MG63 (cell line): ENCODE measurements at regions not wholly inside any gene's neighbourhood (a gene's known extent, or its start where the extent isn't known, plus 50 kb on each side); places are given as distances from the start of the nearest gene placed in this dataset.

Source experiments
- DNase-seq: peaks from one replicate; pipeline ENCODE4 v3.0.0-alpha.2; 2020
- H3K27me3 ChIP-seq: fragments of 250-450 bp; sonication (Bioruptor Pico); 2 replicates; pipeline ENCODE4 v1.5.1; 2020; ENCODE audit warnings: mild to moderate bottlenecking, moderate library complexity
- H3K36me3 ChIP-seq: fragments of 250-450 bp; sonication (Bioruptor Pico); 2 replicates; pipeline ENCODE4 v1.5.1; 2020; ENCODE audit warnings: mild to moderate bottlenecking, moderate library complexity
- H3K4me3 ChIP-seq: fragments of 250-450 bp; sonication (Bioruptor Pico); 2 replicates; pipeline ENCODE4 v1.5.1; 2020; ENCODE audit warnings: mild to moderate bottlenecking, moderate library complexity
- H3K9me3 ChIP-seq: fragments of 250-450 bp; sonication (Bioruptor Pico); 2 replicates; pipeline ENCODE4 v1.5.1; 2020; ENCODE audit warnings: mild to moderate bottlenecking, moderate library complexity

DNA sequence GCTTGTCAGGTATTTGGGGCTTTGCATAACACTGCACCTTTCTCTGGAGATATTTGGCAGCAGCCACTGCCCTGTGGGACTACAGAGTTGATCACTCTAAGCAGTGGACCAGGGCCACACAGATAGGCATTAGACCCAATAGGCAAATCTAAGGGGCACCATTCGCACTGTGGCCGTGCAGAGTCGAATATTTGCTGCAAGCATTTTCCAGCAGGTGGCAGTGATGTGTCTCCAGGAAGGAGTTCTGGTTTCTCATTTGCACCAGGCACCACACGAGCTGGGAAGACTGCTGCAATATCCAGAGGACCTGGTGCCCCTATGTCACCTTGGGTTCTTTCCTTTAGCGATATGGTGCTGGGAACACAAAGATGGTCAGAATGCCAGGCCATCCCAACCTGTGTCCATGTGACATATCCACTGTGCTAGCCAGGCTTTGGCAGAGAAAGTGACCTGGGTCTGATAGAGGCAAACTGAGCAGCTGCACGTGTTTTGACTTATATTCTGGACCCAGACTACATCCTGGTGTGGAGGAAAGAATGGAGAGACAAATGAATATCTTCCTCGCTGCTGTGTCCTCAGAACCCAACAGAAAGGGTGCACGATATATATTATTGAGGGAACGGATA is 318.7 kb downstream of the BUD13 start:
- H3K4me3 ChIP-seq = no peak overlapping the region
- H3K27me3 ChIP-seq = no peaks in the 10 kb centered on the region
- no peaks in the 10 kb centered on the region for H3K36me3 ChIP-seq
- DNase-seq = peak; percentile 23
- no peaks in the 10 kb centered on the region for H3K9me3 ChIP-seq

- H3K27me3 ChIP-seq = no peaks in the 10 kb centered on the region
- H3K4me3 ChIP-seq = no peak overlapping the region
- DNase-seq = no peak
- no peaks in the 10 kb centered on the region for H3K36me3 ChIP-seq
- H3K9me3 ChIP-seq = no peaks in the 10 kb centered on the region
Measured at GRCh38 chr11:116452461-116452860, 320.3 kb downstream of the BUD13 start.

DNA sequence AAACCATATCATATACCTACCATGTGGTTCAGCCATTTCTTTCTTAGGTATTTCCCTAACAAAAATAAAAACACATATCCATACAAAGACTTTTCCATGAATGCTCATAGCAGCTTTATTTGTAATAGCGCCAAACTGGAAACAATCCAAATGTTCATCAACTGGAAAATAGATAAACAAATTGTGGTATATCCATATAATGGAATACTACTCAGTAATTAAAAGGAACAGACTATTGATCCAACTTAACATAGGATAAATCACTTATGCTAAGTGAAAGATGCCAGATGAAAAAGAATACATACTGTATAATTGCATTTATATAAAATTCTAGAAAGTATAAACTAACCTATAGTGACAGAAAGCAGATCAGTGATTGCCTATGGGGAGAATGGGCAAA is 323.3 kb downstream of the BUD13 start:
- Histone ChIP-seq H3K4me3 (no peak overlapping the region), H3K36me3 (no peaks in the 10 kb centered on the region), H3K9me3 (no peaks in the 10 kb centered on the region), H3K27me3 (no peaks in the 10 kb centered on the region)
- DNase-seq = no peak

DNA sequence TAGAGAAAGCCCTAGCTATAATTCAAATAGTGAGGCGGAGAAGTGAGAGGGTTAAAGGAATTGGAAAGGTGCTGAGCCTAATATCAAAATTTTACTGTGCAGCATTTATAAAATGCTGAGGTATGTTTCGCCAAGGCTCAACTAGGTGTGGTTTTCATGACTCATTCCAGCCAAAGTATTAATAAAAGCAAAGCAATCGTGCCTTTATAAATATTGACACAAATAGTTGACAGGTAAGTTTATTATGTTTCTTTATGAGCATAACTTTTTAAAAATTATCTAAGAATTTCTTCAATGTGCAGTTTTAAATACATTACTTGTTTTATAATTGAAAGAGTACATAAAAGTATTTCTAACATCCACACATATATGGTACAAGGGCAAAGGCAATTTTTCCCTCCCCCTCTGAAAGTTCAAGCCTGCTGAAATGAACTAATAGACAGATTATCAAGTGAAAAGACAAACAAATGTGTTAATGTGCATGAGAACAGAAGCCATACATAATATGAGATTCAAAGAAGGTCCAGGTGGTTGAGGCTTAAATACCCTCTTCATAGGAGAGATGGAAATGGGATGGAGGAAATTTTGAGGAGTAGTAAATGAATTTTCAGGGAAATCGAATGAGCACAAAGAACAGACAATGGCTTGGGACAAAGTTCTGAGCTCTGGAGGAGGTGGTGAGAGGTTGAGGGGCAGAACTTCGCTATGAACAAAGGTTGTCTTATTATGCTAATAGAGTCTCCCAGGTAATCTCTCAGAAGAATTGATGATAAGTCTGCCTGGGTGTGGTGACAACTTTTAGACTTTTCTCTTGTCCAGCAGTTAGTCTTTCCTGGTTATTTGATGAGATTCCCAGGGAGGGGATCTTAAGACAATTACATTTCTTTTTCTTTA is 326.5 kb downstream of the BUD13 start:
- no peaks in the 10 kb centered on the region for H3K9me3 ChIP-seq
- DNase-seq = no peak
- H3K36me3 ChIP-seq = no peaks in the 10 kb centered on the region
- H3K27me3 ChIP-seq = no peaks in the 10 kb centered on the region
- H3K4me3 ChIP-seq = no peak overlapping the region

DNA sequence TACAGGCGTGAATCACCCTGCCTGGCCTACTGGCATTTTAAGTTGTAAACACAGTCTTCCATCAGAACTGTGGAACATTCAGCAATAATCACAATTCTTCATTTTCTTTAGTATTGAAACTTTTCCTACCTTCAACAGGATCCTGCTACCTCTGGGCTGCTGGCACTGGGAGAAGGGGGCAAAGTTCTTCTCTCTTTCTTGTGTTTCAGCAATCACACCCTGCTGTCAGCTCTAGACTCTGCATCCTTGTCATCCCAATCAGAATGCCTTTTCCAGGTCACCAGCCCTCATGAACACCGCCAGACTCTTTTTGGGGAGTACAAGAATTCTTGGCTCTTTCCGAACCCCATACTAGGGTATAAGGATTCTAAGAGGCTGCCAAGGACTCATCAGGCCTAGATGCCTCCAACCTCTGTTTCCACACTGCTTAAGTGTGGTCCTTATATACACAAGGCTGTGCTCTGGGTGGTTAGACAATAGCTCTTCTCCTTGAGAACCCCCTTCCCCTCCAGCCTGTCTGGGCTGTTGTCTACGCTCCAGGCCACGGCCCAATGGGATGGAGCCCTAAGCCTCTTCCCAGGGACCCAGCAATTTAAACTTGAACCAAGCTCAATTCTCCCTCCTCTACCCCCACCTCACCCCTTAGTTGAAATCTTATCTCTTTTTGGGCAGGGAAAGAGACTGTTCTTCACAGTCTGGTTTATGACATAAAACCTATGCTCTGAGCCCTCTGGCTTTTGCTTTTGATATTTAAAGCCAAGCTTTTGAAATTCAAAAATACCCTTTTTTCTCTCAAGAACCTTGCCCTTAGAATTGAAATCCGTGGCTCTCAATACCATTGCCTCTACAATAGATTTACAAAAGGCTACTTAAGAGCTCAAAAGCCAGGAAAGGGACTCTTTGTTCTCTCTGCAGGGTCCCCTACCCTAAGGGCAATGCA is 327.4 kb downstream of the BUD13 start:
- Histone ChIP-seq H3K27me3 (no peaks in the 10 kb centered on the region), H3K36me3 (no peaks in the 10 kb centered on the region), H3K4me3 (no peak overlapping the region), H3K9me3 (no peaks in the 10 kb centered on the region)
- DNase-seq = no peak

- no peak for DNase-seq
- Histone ChIP-seq H3K4me3 (no peak overlapping the region), H3K36me3 (no peaks in the 10 kb centered on the region), H3K9me3 (no peaks in the 10 kb centered on the region), H3K27me3 (no peaks in the 10 kb centered on the region)
Measured at GRCh38 chr11:116442238-116442752, 330.5 kb downstream of the BUD13 start.

DNA sequence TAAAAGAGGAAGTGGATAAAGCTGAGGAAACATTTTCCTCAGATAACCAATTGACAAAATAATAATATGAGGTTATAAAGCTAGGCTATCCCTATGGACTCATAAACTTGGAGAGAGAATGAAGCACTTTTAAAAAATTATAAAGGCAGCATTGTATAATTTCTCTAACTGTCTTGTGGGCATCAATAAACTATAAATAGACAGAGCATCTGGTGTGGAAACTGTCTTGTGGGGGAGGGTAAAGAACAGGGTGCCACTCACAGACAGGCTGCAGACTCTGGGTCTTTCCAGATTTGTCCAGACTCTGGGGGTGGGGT is 333.5 kb downstream of the BUD13 start:
- DNase-seq = no peak
- Histone ChIP-seq H3K36me3 (no peaks in the 10 kb centered on the region), H3K27me3 (no peaks in the 10 kb centered on the region), H3K4me3 (no peak overlapping the region), H3K9me3 (no peaks in the 10 kb centered on the region)

DNA sequence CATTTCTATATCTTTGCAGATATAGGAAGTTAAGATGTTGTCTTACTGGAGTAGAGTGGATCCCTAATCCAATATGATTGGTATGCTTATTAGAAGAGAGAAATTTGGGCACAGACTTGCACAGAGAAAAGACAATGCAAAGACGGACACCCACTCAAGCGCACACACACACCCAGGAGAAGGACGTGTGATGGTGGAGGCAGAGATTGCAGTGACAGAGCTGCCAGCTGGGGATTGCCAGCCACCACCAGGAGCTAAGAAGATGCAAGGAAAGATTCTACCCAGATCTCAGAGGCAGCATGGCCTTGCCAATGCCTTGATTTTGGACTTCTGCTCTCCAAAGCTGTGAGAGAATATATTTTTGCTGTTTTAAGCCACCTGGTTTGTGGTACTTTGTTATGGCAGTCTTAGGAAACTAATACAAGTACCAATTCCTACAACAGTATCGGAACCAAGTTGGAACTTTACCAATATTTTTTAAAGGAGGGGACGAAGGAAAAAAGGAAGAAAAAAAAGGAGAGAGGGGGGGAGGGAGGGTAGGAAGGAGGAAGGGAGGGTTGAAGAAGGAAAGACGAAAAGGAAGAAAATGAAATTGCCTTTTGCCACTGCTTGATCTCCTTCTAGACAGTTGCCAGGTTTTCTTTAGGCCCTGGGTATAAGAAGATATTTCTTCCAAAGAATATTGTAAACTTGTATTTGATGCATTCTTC is 334.0 kb downstream of the BUD13 start:
- Histone ChIP-seq H3K9me3 (no peaks in the 10 kb centered on the region), H3K27me3 (no peaks in the 10 kb centered on the region), H3K36me3 (no peaks in the 10 kb centered on the region), H3K4me3 (no peak overlapping the region)
- no peak for DNase-seq

DNA sequence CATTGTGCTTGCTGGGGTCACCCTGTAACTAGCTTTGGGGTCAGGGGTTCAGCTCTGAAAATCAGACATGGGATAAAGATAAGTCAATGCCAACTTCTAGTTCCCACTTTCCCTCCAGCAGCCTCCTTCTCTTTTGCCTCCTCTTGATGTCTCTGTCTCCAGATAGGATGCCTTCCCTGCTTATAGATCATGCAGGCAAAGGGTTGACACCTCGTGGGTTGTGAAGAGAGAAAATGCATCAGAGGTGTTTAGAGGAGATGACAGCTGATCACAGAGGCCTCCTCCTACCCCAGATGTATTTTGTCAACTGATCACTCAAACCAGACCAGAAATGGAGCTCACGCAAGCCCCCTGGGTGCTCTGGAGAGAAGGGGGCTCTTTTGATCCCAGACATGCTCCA is 337.8 kb downstream of the BUD13 start:
- no peaks in the 10 kb centered on the region for H3K36me3 ChIP-seq
- no peaks in the 10 kb centered on the region for H3K27me3 ChIP-seq
- H3K9me3 ChIP-seq = no peaks in the 10 kb centered on the region

DNA sequence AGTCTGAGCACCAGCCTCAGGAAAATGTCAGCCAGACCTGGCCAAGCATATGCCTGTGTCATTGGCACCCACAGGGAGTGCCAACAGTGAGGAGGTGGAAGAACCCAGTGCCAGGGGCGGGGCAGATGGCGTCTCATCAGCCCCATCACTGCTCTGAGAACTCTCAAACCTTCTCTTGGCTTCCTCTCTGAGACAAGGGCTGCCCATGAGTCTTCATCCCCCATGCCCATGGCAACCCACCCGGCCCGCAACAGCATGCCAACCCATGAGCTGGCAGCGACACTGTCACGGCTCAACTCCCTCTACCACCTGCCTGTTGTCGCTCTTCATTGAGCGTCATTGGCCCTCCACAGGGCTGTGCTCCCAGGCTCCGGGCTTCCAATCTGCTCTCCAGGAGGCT is 340.5 kb downstream of the BUD13 start:
- Histone ChIP-seq H3K36me3 (no peaks in the 10 kb centered on the region), H3K9me3 (no peaks in the 10 kb centered on the region), H3K27me3 (no peaks in the 10 kb centered on the region), H3K4me3 (no peak overlapping the region)
- DNase-seq = no peak

More for the DNA sequence above, 337.8 kb downstream of the BUD13 start:
- no peak overlapping the region for H3K4me3 ChIP-seq
- no peak for DNase-seq

- no peaks in the 10 kb centered on the region for H3K27me3 ChIP-seq
- DNase-seq = no peak
- no peak overlapping the region for H3K4me3 ChIP-seq
- H3K36me3 ChIP-seq = no peaks in the 10 kb centered on the region
- H3K9me3 ChIP-seq = no peaks in the 10 kb centered on the region
Measured at GRCh38 chr11:116431842-116432241, 340.9 kb downstream of the BUD13 start.

GRCh38 chr11:116428638-116428975 is 344.2 kb downstream of the BUD13 start:
- Histone ChIP-seq H3K4me3 (no peak overlapping the region), H3K27me3 (no peaks in the 10 kb centered on the region), H3K9me3 (no peaks in the 10 kb centered on the region), H3K36me3 (no peaks in the 10 kb centered on the region)
- DNase-seq = no peak

- Histone ChIP-seq H3K4me3 (no peak overlapping the region), H3K36me3 (no peaks in the 10 kb centered on the region), H3K9me3 (no peaks in the 10 kb centered on the region), H3K27me3 (no peaks in the 10 kb centered on the region)
- no peak for DNase-seq
Measured at GRCh38 chr11:116427903-116428637, 344.7 kb downstream of the BUD13 start.

DNA sequence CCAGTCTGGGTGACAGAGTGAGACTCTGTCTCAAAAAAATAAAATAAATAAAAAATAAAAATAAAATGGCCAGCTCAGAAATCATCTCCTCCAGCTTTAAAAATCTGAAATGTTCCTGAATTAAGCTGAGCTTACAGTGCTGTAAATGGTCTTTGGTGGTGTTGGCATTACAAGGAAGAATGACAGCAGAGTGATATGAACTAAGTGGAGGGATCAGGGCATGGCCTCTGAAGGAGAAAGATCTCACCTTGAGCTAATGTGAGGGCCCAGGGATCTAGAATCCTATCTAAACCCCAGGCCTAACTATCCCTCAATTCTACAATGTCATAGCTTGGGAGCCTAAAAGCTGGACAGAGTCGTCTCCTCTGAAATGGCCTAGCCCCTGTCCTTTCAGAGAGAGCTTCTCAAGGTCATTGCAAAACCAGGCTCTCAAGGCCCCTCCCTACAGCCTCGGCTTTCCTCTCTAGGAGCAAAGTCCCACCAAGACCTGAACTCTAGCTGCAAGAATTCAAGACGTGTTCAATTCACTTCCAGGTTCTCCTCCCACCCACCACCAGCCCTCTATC is 345.4 kb downstream of the BUD13 start:
- no peak for DNase-seq
- Histone ChIP-seq H3K36me3 (no peaks in the 10 kb centered on the region), H3K27me3 (no peaks in the 10 kb centered on the region), H3K4me3 (no peak overlapping the region), H3K9me3 (no peaks in the 10 kb centered on the region)

DNA sequence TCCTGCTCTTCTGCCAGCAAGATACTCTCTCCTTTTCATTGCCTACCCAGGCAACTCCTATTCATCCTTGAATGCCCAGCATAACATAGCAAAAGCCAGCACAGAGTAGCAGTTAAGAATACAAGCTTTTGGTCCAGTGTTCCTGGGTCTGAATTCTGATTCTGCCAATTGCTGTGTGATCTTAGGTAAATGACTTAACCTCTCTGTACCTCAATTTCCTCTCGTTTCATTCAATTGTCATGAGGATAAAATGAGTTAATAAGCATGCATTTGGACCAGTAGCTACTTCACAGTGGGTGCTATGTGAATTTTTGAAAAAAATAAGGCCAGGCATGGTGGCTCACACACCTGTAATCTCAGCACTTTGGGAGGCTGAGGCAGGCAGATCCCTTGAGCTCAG is 346.0 kb downstream of the BUD13 start:
- H3K36me3 ChIP-seq = no peaks in the 10 kb centered on the region
- H3K4me3 ChIP-seq = no peak overlapping the region
- H3K27me3 ChIP-seq = no peaks in the 10 kb centered on the region
- DNase-seq = no peak
- no peaks in the 10 kb centered on the region for H3K9me3 ChIP-seq
